ENCODE measurements at regions not wholly inside any gene's neighbourhood (a gene's known extent, or its start where the extent isn't known, plus 50 kb on each side); places are given as distances from the start of the nearest gene placed in this dataset.

GRCh38 chr14:104344818-104345620, 206.6 kb downstream of the KIF26A start:
- DNase-seq, result no peak

GRCh38 chr14:104345621-104346462, 207.5 kb downstream of the KIF26A start:
- DNase-seq, result no peak

- DNase-seq, result no peak
Measured at GRCh38 chr14:104346608-104347007, 208.2 kb downstream of the KIF26A start.

GRCh38 chr14:104348741-104349140, 210.4 kb downstream of the KIF26A start:
- no peak for DNase-seq

GRCh38 chr14:104349950-104350349, 211.6 kb downstream of the KIF26A start:
- no peak for DNase-seq

GRCh38 chr14:104350463-104351185, 212.2 kb downstream of the KIF26A start:
- no peak for DNase-seq

- no peak for DNase-seq
Measured at GRCh38 chr14:104351849-104352492, 213.6 kb downstream of the KIF26A start.

- no peak for DNase-seq
Measured at GRCh38 chr14:104352493-104353220, 214.3 kb downstream of the KIF26A start.

GRCh38 chr14:104353221-104353920, 215.0 kb downstream of the KIF26A start:
- no peak for DNase-seq

GRCh38 chr14:104353921-104354701, 215.7 kb downstream of the KIF26A start:
- DNase-seq, result no peak

- DNase-seq, result no peak
Measured at GRCh38 chr14:104355101-104356019, 217.0 kb downstream of the KIF26A start.

GRCh38 chr14:104356020-104356737, 217.8 kb downstream of the KIF26A start:
- DNase-seq, result no peak

- DNase-seq, result no peak
Measured at GRCh38 chr14:104356738-104357688, 218.6 kb downstream of the KIF26A start.

- DNase-seq, result no peak
Measured at GRCh38 chr14:104357689-104358527, 219.5 kb downstream of the KIF26A start.

GRCh38 chr14:104358528-104359300, 220.3 kb downstream of the KIF26A start:
- no peak for DNase-seq

All from stimulated activated CD8-positive, alpha-beta memory T cell treated with anti-CD3 and anti-CD28 coated beads, Interleukin-4, amount 100 ng/mL, for 48 hours (primary cell).